H9 (cell line): ENCODE measurements at regions not wholly inside any gene's neighbourhood (a gene's known extent, or its start where the extent isn't known, plus 50 kb on each side); places are given as distances from the start of the nearest gene placed in this dataset.

Experiments
- DNase-seq: peaks from one replicate; pipeline ENCODE4 v3.0.0-alpha.2; 2017
- H2AFZ ChIP-seq: one replicate; pipeline ENCODE4 v1.6.1; 2013; ENCODE audit warnings: mild to moderate bottlenecking, low read length, control low read depth, moderate library complexity
- H2AK5ac ChIP-seq: 2 replicates; pipeline ENCODE4 v1.6.1; 2013; ENCODE audit warnings: low read length, control low read depth, mixed read lengths; ENCODE audit not compliant: insufficient read length
- H2BK120ac ChIP-seq: one replicate; pipeline ENCODE4 v1.6.1; 2013; ENCODE audit warnings: low read depth, mild to moderate bottlenecking, low read length, control low read depth, inconsistent platforms; ENCODE audit not compliant: poor library complexity, severe bottlenecking
- H2BK12ac ChIP-seq: 2 replicates; pipeline ENCODE4 v1.6.1; 2013; ENCODE audit warnings: low read length, control low read depth, mixed read lengths, low read depth; ENCODE audit not compliant: insufficient read length
- H2BK15ac ChIP-seq: 2 replicates; pipeline ENCODE4 v1.6.1; 2013; ENCODE audit warnings: low read depth, low read length, control low read depth
- H2BK20ac ChIP-seq: one replicate; pipeline ENCODE4 v1.6.1; 2013; ENCODE audit warnings: low read depth, mild to moderate bottlenecking, low read length, control low read depth, inconsistent platforms; ENCODE audit not compliant: poor library complexity, severe bottlenecking
- H2BK5ac ChIP-seq: 2 replicates; pipeline ENCODE4 v1.6.1; 2013; ENCODE audit warnings: low read length, control low read depth, mixed read lengths; ENCODE audit not compliant: insufficient read length
- H3K14ac ChIP-seq: 2 replicates; pipeline ENCODE4 v1.6.1; 2013; ENCODE audit warnings: low read length, control low read depth; ENCODE audit not compliant: insufficient read depth
- H3K18ac ChIP-seq: 2 replicates; pipeline ENCODE4 v1.6.1; 2013; ENCODE audit warnings: low read depth, mild to moderate bottlenecking, mixed read lengths, low read length, control low read depth; ENCODE audit not compliant: insufficient read length
- H3K23ac ChIP-seq: 2 replicates; pipeline ENCODE4 v1.6.1; 2013; ENCODE audit warnings: low read length, control low read depth, mixed read lengths, low read depth; ENCODE audit not compliant: insufficient read length
- H3K23me2 ChIP-seq: 2 replicates; pipeline ENCODE4 v1.6.1; 2013; ENCODE audit warnings: low read depth, mild to moderate bottlenecking, mixed read lengths, low read length, control low read depth; ENCODE audit not compliant: insufficient read length, poor library complexity, severe bottlenecking
- H3K27ac ChIP-seq: 2 replicates; pipeline ENCODE4 v1.5.1; 2013; ENCODE audit warnings: low read length, control low read depth, mixed read lengths, low read depth; ENCODE audit not compliant: insufficient read length
- H3K27me3 ChIP-seq: 2 replicates; pipeline ENCODE4 v1.6.1; 2013; ENCODE audit warnings: low read length, control low read depth, inconsistent platforms; ENCODE audit not compliant: insufficient read depth
- H3K4ac ChIP-seq: 2 replicates; pipeline ENCODE4 v1.6.1; 2013; ENCODE audit warnings: low read depth, mild to moderate bottlenecking, control low read depth, inconsistent platforms, low read length, moderate library complexity
- H3K4me1 ChIP-seq: 2 replicates; pipeline ENCODE4 v1.6.1; 2013; ENCODE audit warnings: low read length, control low read depth, inconsistent platforms; ENCODE audit not compliant: insufficient read depth
- H3K4me2 ChIP-seq: 2 replicates; pipeline ENCODE4 v1.6.1; 2013; ENCODE audit warnings: low read length, control low read depth, mixed read lengths; ENCODE audit not compliant: insufficient read length, insufficient read depth
- H3K56ac ChIP-seq: 2 replicates; pipeline ENCODE4 v1.6.1; 2013; ENCODE audit warnings: low read depth, mild to moderate bottlenecking, mixed read lengths, low read length, control low read depth; ENCODE audit not compliant: insufficient read length
- H3K79me1 ChIP-seq: 2 replicates; pipeline ENCODE4 v1.6.1; 2013; ENCODE audit warnings: low read depth, mild to moderate bottlenecking, moderate library complexity, low read length, control low read depth, inconsistent platforms; ENCODE audit not compliant: insufficient read depth, poor library complexity, severe bottlenecking
- H3K79me2 ChIP-seq: 2 replicates; pipeline ENCODE4 v1.6.1; 2013; ENCODE audit warnings: low read length, control low read depth, inconsistent platforms; ENCODE audit not compliant: insufficient read depth
- H3K9ac ChIP-seq: 2 replicates; pipeline ENCODE4 v1.6.1; 2013; ENCODE audit warnings: low read length, control low read depth, mixed read lengths; ENCODE audit not compliant: insufficient read length; ENCODE audit errors: extremely low read depth
- H3K9me3 ChIP-seq: one replicate; pipeline ENCODE4 v1.6.1; 2013; ENCODE audit warnings: low read depth, low read length, inconsistent platforms; ENCODE audit not compliant: control insufficient read depth
- H3T11ph ChIP-seq: one replicate; pipeline ENCODE4 v1.6.1; 2013; ENCODE audit warnings: mild to moderate bottlenecking, low read length, control low read depth, inconsistent platforms
- H4K20me1 ChIP-seq: one replicate; pipeline ENCODE4 v1.6.1; 2013; ENCODE audit not compliant: control insufficient read depth, insufficient read length, insufficient read depth
- H4K5ac ChIP-seq: 2 replicates; pipeline ENCODE4 v1.6.1; 2013; ENCODE audit warnings: low read depth, mild to moderate bottlenecking, mixed read lengths, low read length, control low read depth; ENCODE audit not compliant: insufficient read length
- H4K8ac ChIP-seq: replicated peaks from 2 replicates; pipeline ENCODE4 v1.6.1; 2013; ENCODE audit warnings: low read length, control low read depth, mixed read lengths, low read depth; ENCODE audit not compliant: insufficient read length
- H4K91ac ChIP-seq: 2 replicates; pipeline ENCODE4 v1.6.1; 2013; ENCODE audit warnings: low read depth, mild to moderate bottlenecking, moderate library complexity, mixed read lengths, low read length, control low read depth; ENCODE audit not compliant: insufficient read length
- H3K27ac Mint-ChIP-seq, 3 experiments: 2 replicates in 2 of 3; 3 replicates in 1 of 3; pipeline ENCODE4 v1.8.0; 2020 to 2021; ENCODE audit warnings: mixed read lengths in 3 of 3, mild to moderate bottlenecking in 1 of 3, moderate library complexity in 1 of 3
- H3K27me3 Mint-ChIP-seq: 2 replicates; pipeline ENCODE4 v1.8.0; 2021; ENCODE audit warnings: low read depth, mild to moderate bottlenecking, moderate library complexity, mixed read lengths
- H3K36me3 Mint-ChIP-seq, 3 experiments: 2 replicates in 2 of 3; 3 replicates in 1 of 3; pipeline ENCODE4 v1.8.0; 2020 to 2021; ENCODE audit warnings: low read depth in 3 of 3, mixed read lengths in 3 of 3; ENCODE audit not compliant: insufficient read depth in 1 of 3
- H3K4me1 Mint-ChIP-seq, 2 experiments: 2 replicates each; pipeline ENCODE4 v1.8.0; 2020; ENCODE audit warnings: mixed read lengths in 2 of 2
- H3K4me3 Mint-ChIP-seq, 2 experiments: 2 replicates in 1 of 2; 3 replicates in 1 of 2; pipeline ENCODE4 v1.8.0; 2020 to 2021; ENCODE audit warnings: mild to moderate bottlenecking in 2 of 2, mixed read lengths in 2 of 2, moderate library complexity in 1 of 2
- H3K9me3 Mint-ChIP-seq, 2 experiments: 2 replicates in 1 of 2; 3 replicates in 1 of 2; pipeline ENCODE4 v1.8.0; 2020; ENCODE audit warnings: mild to moderate bottlenecking in 2 of 2, mixed read lengths in 2 of 2, moderate library complexity in 1 of 2
- WGBS: extraction: QIAGEN DNeasy Blood & Tissue Kit; methylation state at CpG from one replicate; pipeline ENCODE4 v1.1.7; 2013; ENCODE audit warnings: missing lambda C conversion rate, low lambda C conversion rate, mixed read lengths; ENCODE audit not compliant: insufficient read length; ENCODE audit errors: extremely low coverage; 5-methylcytosine and 5-hydroxymethylcytosine counted together
- TF ChIP-seq, protein P1 (sequence below): fragments of 200-600 bp; sonication (generic); conservative IDR thresholded peaks from 3 replicates; pipeline ENCODE4 v1.8.0; 2021; ENCODE audit warnings: antibody characterized with exemption, mild to moderate bottlenecking

- Histone ChIP-seq H4K8ac (no peak overlapping the region), H2AFZ (no peak overlapping the region), H3K9ac (no peak overlapping the region), H3K79me1 (no peaks in the 10 kb centered on the region), H2BK20ac (no peak overlapping the region), H4K20me1 (no peaks in the 10 kb centered on the region), H2AK5ac (no peak overlapping the region), H3K14ac (no peak overlapping the region), H3K23ac (no peak overlapping the region), H3K79me2 (no peaks in the 10 kb centered on the region), H3K9me3 (no peaks in the 10 kb centered on the region), H3K4ac (no peak overlapping the region), H3K23me2 (no peaks in the 10 kb centered on the region), H3K27me3 (no peaks in the 10 kb centered on the region), H3T11ph (no peak overlapping the region), H2BK15ac (no peak overlapping the region), H4K5ac (no peak overlapping the region), H4K91ac (no peak overlapping the region), H3K4me1 (no peaks in the 10 kb centered on the region), H2BK120ac (no peak overlapping the region), H3K4me2 (no peak overlapping the region), H2BK12ac (no peak overlapping the region), H3K56ac (no peak overlapping the region), H3K18ac (no peak overlapping the region), H2BK5ac (no peak overlapping the region), H3K27ac (no peak overlapping the region)
- Mint-ChIP-seq H3K27me3 (no peaks in the 10 kb centered on the region; the same call in 1 of the 2 replicates), H3K36me3 (no peaks in the 10 kb centered on the region), H3K9me3 (no peaks in the 10 kb centered on the region), H3K4me1 (no peaks in the 10 kb centered on the region), H3K4me3 (no peak overlapping the region), H3K27ac (no peak overlapping the region)
- WGBS = no CpG with 5 or more reads among the region's 2 CpGs
- no peak for DNase-seq
- TF ChIP-seq, protein P1, sequence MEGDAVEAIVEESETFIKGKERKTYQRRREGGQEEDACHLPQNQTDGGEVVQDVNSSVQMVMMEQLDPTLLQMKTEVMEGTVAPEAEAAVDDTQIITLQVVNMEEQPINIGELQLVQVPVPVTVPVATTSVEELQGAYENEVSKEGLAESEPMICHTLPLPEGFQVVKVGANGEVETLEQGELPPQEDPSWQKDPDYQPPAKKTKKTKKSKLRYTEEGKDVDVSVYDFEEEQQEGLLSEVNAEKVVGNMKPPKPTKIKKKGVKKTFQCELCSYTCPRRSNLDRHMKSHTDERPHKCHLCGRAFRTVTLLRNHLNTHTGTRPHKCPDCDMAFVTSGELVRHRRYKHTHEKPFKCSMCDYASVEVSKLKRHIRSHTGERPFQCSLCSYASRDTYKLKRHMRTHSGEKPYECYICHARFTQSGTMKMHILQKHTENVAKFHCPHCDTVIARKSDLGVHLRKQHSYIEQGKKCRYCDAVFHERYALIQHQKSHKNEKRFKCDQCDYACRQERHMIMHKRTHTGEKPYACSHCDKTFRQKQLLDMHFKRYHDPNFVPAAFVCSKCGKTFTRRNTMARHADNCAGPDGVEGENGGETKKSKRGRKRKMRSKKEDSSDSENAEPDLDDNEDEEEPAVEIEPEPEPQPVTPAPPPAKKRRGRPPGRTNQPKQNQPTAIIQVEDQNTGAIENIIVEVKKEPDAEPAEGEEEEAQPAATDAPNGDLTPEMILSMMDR = no peak
Measured at GRCh38 chr4:111494471-111494870, 650.8 kb upstream of the FAM241A start.
